ENCODE measurements at regions not wholly inside any gene's neighbourhood (a gene's known extent, or its start where the extent isn't known, plus 50 kb on each side); places are given as distances from the start of the nearest gene placed in this dataset.
"Not testable (repeated sequence)": the region's sequence is repeated elsewhere in the genome, so short reads cannot be mapped to it uniquely, and the experiment has no call there.

- Histone ChIP-seq H3K9me3 (no peaks in the 10 kb centered on the region), H3K4me1 (no peaks in the 10 kb centered on the region), H3K4me3 (ENCODE audit: low read depth, low read length) (no peak overlapping the region), H3K27me3 (no peaks in the 10 kb centered on the region), H3K36me3 (no peaks in the 10 kb centered on the region)
- no peak for TF ChIP-seq CTCF (IDR thresholded peaks at IDR 0.05; ENCODE audit: low read depth, low read length)
- no peak for DNase-seq
Measured at GRCh38 chr21:15966231-15966630, 236.4 kb downstream of the USP25 start.

GRCh38 chr21:15966651-15967050 lies 236.9 kb downstream of the USP25 start:
- Histone ChIP-seq H3K9me3 (no peaks in the 10 kb centered on the region), H3K4me3 (ENCODE audit: low read depth, low read length) (no peak overlapping the region), H3K4me1 (no peaks in the 10 kb centered on the region), H3K27me3 (no peaks in the 10 kb centered on the region), H3K36me3 (no peaks in the 10 kb centered on the region)
- no peak for TF ChIP-seq CTCF (IDR thresholded peaks at IDR 0.05; ENCODE audit: low read depth, low read length)
- no peak for DNase-seq

DNA sequence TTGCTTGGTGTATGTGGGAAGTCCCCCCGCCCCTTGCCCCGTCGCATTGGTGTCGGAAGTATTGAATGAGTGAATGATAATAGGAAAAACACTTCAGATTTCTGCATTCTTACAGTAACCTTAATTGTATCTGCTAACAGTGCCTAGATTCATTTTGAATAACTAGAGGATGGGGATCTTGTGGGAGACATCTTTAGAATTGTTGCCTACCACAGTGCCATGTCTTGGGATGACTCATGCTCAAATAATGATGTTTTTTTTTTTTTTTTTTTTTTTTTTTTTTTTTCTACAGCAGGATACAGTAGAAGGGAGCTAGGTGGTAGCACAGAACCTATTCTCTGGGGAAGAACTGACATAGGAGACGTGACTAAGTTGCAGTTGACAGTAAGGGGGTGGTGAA lies 237.9 kb downstream of the USP25 start:
- H3K4me1 ChIP-seq: no peaks in the 10 kb centered on the region
- no peaks in the 10 kb centered on the region for H3K27me3 ChIP-seq
- H3K9me3 ChIP-seq: no peaks in the 10 kb centered on the region
- H3K4me3 ChIP-seq (ENCODE audit: low read depth, low read length): no peak overlapping the region
- no peaks in the 10 kb centered on the region for H3K36me3 ChIP-seq
- no peak for DNase-seq
- TF ChIP-seq CTCF (IDR thresholded peaks at IDR 0.05; ENCODE audit: low read depth, low read length): no peak

DNA sequence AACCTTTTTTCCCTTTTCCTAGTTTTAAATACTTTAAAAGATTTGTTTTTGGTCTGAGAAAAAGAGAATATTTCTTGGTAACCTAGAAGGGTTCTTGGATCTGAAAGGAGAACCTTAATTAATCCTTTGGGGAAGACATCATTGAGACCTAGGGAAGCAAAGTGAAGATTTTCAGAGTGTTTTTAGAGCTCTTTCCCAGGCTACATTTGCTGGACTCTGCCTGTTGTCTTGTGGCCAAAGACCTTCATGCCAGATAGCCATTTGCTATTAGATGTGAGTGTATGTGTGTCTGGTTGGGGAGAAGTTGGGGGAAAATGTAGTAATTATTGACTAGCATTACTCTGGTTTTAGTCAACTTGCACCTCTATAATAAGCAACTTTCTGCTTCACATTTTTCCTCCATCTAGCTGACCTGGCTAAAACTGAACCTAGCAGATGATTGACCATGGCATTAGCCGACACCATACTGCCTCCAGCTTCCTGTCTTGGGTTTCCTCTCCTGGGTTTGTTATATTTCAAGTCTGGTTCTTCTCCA lies 239.1 kb downstream of the USP25 start:
- no peak for TF ChIP-seq CTCF (IDR thresholded peaks at IDR 0.05; ENCODE audit: low read depth, low read length)
- Histone ChIP-seq H3K36me3 (no peaks in the 10 kb centered on the region), H3K27me3 (no peaks in the 10 kb centered on the region), H3K4me1 (no peaks in the 10 kb centered on the region), H3K4me3 (ENCODE audit: low read depth, low read length) (no peak overlapping the region), H3K9me3 (no peaks in the 10 kb centered on the region)
- no peak for DNase-seq

- H3K9me3 ChIP-seq: no peaks in the 10 kb centered on the region
- TF ChIP-seq CTCF (IDR thresholded peaks at IDR 0.05; ENCODE audit: low read depth, low read length): peak; percentile 67
- no peaks in the 10 kb centered on the region for H3K27me3 ChIP-seq
- DNase-seq: no peak
- no peaks in the 10 kb centered on the region for H3K36me3 ChIP-seq
- H3K4me3 ChIP-seq (ENCODE audit: low read depth, low read length): no peak overlapping the region
- H3K4me1 ChIP-seq: peaks cover 6% of the 10 kb centered on the region; the same call in 1 of the 2 replicates
Measured at GRCh38 chr21:15976807-15977206, 247.0 kb downstream of the USP25 start.

- DNase-seq: no peak
Measured at GRCh38 chr21:15978215-15978738, 248.5 kb downstream of the USP25 start.

GRCh38 chr21:15979493-15979892 lies 249.7 kb downstream of the USP25 start:
- H3K4me1 ChIP-seq; H3K9me3 ChIP-seq; DNase-seq; H3K27me3 ChIP-seq; H3K4me3 ChIP-seq (ENCODE audit: low read depth, low read length); H3K36me3 ChIP-seq: not testable (repeated sequence)

More at GRCh38 chr21:15978215-15978738, 248.5 kb downstream of the USP25 start:
- H3K9me3 ChIP-seq: no peaks in the 10 kb centered on the region
- peaks cover 6% of the 10 kb centered on the region; the same call in 1 of the 2 replicates for H3K4me1 ChIP-seq
- H3K27me3 ChIP-seq: no peaks in the 10 kb centered on the region
- no peak overlapping the region for H3K4me3 ChIP-seq (ENCODE audit: low read depth, low read length)
- H3K36me3 ChIP-seq: no peaks in the 10 kb centered on the region
- no peak for TF ChIP-seq CTCF (IDR thresholded peaks at IDR 0.05; ENCODE audit: low read depth, low read length)
